GM18907 (cell line): ENCODE measurements at regions not wholly inside any gene's neighbourhood (a gene's known extent, or its start where the extent isn't known, plus 50 kb on each side); places are given as distances from the start of the nearest gene placed in this dataset.
A peak's percentile ranks its signal among the peaks of the same experiment; 100 is the strongest.
"Not testable (repeated sequence)": the region's sequence is repeated elsewhere in the genome, so short reads cannot be mapped to it uniquely, and the experiment has no call there.

Experiments used
- ATAC-seq: cut with Tn5 transposase; IDR thresholded peaks from one replicate; pipeline ENCODE4 v1.9.1; 2021; ENCODE audit warnings: mild to moderate bottlenecking, moderate library complexity; ENCODE audit not compliant: unreplicated experiment

DNA sequence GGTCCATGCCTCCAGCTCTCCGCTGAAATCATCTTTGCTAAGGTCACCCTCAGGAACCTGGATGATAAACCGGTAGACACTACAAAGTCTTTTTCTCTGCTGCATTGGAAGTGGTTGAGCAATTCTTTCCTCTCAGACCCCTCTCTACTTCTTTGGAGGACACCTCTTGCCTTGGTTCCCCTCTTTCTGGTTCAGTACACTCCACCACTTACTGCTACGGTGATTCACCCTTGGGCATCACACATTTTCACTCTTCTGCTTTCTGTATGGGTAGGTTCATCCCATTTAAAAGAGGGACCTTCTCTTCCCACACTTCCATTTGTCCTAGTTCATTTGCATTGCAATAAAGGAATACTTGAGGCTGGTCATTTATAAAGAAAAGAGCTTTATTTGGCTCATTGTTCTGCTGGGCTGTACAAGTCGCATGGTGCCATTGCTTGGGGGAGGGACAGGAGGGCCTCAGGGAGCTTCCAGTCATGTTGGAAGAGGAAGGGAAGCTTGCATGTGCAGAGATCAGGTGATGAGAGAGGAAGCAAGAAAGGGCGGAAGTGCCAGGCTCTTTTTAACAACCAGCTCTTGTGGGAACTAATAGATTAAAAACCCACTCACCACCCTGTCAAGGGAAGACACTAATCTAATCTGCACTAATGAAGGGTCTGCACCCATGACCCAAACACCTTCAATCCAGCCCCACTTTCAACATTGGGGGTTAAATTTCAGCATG is 149.7 kb upstream of the TMEM170B start:
- ATAC-seq = no peak

GRCh38 chr6:11386726-11387125 is 150.8 kb upstream of the TMEM170B start:
- no peak for ATAC-seq

GRCh38 chr6:11386323-11386722 is 151.2 kb upstream of the TMEM170B start:
- peak; percentile 69 for ATAC-seq

DNA sequence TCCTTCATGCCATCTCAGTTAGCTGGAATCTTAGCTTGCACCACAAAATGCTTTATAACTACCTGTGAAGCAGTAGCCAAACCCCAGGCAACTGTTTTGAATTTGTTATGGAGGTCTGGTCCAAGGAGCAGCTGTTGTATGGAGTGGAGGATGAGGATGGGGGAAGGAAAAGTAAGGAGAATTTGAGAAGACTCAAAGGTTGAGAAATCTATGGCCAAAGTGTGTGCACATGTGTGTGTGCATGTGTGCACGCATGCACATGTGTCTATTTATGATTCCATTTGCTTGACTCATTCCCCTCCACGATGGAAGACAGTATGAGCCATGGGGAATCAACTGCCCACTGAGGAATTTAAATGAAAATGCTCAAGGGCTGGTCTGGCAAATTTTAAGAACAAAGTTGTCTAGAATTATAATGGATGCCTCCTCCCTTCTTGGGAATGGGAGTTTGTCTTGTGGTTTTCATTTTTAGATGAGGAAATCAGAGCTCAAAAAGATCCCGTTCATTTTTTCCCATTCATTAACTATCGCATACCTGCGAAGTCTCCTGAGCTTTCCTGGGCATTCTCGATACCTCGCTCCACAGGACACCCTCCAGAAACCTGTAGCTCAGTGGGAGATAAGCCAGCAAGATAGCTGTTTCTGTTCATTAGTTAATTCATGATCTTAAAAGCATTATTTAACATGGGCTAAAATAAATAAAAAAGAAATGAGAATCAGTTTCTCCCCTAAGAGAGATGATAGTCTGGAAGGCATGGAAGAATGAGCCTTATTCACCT is 152.3 kb upstream of the NEDD9 start:
- ATAC-seq = no peak

GRCh38 chr6:11381801-11382513 is 149.5 kb upstream of the NEDD9 start:
- peak; percentile 81 for ATAC-seq

GRCh38 chr6:11380969-11381744 is 148.7 kb upstream of the NEDD9 start:
- ATAC-seq = no peak

DNA sequence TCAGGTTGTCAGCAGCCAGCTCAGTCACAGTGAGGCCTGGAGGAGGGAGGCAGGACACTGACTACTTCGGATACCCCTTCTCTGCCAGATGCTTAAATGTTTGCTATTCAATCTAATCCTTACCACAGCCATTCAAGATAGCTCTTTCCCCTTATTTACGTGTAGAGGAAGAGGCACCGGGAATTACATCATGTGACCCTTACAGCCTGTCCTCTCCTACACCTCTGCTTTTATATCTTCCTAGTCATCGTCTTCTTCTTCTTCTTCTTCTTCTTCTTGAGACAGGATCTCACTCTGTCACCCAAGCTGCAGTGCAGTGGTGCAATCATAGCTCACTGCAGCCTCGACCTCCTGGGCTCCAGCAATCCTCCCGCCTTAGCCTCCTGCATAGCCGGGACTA is 148.1 kb upstream of the NEDD9 start:
- no peak for ATAC-seq

- ATAC-seq = no peak
These were observed 147.3 kb upstream of the NEDD9 start for GRCh38 chr6:11379805-11380204.

DNA sequence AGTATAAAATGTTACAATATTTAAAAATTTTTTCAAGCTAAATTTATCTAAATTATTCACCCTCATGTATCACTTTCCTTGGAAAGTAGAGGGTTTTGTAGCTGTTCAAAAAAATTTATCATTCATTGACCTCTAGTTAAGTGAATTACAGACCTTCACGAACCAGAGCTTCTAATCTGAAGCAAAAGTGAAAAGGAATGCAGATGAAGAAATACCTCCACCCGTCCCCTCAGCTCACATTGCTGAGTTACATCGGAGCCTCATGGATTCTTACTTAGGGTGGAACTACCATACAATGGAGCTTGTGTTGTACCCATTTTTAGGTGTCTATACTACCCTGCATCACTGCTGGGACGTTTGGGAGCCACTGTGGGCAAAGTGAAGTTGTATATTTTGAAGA is 146.2 kb upstream of the NEDD9 start:
- no peak for ATAC-seq

- ATAC-seq = peak; percentile 88
These were observed 141.9 kb upstream of the NEDD9 start for GRCh38 chr6:11374036-11375010.

- ATAC-seq = no peak
These were observed 140.7 kb upstream of the NEDD9 start for GRCh38 chr6:11373208-11373607.

DNA sequence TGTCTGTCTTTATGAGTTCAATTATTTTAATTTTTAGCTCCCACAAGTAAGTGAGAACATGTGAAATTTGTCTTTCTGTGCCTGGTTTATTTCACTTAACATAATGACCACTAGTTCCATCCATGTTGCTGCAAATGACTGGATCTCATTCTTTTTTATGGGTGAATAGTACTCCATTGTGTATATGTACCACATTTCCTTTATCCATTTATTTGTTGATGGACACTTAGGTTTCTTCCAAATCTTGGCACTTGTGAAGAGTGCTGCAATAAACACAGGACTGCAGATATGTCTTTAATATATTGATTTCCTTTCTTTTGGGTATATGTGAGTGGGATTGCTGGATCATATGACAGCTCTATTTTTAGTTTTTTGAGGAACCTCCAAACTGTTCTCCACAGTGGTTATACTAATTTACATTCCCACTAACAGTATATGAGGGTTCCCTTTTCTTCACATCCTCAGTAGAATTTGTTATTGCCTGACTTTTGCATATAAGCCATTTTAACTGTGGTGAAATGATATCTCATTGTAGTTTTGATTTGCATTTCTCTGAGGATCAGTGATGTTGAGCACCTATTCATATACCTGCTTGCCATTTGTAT is 139.8 kb upstream of the NEDD9 start:
- ATAC-seq = not testable (repeated sequence)

DNA sequence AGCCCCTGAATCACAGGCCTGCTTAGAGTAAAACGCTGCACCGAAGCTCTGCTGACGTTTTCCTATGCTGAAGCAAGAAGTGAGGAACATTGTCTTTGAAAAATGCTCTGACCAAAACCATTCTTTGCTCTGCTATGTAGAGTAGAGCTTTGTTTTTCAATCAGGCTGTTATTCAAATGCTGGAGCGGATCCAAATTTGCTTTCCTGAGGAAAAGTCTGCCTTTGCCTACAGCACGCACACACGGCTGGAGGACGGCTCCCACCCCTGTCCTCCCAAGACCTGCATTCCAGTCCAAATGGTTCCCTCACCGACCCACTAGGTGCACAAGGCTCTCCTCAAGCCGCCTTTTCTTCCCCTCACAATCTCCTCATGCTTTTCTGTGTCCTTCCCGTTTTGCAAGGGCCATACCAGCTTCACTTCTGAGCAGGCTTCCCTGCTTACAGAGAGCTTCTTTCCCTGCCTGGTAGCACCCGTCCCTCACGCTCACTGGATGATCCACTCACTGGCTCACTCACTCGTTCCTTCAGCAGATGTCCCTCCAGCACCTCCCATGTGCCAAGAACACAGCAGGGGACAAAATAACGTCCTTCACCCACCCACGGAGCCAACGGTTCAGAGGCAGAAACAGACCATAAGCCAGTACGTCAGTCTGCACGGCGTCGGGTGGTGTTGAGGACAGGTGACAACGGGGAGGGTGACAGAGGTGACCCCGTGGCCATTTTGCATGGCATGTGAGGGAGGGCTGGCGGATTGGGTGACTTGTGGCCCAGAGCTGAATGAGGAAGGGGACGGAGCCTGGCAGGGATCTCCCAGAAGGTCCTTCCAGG is 137.9 kb upstream of the NEDD9 start:
- ATAC-seq = no peak

DNA sequence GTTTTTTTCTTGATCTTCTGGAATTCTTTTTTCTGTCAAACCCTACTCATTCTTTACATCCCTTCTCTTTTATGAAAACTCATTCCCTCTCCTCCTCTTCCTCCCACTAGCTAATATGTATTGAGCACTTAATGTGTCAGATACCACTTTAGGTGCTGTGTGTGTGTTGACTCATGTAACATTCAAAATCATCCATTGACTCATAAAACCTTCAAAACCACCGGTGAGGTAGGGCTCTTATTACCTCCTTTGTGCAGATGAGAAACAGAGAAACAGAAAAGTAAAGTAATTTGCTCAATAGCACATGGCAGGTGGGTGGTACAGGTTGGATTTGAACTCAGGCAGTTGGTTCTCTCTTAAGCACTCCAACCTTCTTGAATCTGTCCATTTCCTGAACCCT is 136.3 kb upstream of the NEDD9 start:
- ATAC-seq = peak; percentile 37

DNA sequence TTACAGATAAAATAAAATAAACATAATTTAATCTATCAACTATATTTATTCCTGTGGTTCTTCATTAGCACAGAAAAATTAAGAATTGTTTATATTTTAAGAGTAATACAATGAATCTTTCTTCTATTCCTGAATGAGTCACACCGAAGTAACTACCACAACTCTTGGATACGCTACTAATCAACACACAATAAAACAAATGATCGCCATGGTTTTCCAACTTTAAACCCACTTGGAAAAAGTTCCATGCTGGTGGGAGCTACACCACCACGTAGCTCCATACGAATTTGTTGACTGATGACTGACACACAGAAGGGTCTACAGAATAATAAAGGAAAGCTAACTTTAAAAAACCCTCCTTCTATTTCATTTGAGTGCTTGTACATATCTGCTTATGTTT is 135.8 kb upstream of the NEDD9 start:
- ATAC-seq = no peak

- ATAC-seq = no peak
These were observed 135.3 kb upstream of the NEDD9 start for GRCh38 chr6:11367638-11368199.

DNA sequence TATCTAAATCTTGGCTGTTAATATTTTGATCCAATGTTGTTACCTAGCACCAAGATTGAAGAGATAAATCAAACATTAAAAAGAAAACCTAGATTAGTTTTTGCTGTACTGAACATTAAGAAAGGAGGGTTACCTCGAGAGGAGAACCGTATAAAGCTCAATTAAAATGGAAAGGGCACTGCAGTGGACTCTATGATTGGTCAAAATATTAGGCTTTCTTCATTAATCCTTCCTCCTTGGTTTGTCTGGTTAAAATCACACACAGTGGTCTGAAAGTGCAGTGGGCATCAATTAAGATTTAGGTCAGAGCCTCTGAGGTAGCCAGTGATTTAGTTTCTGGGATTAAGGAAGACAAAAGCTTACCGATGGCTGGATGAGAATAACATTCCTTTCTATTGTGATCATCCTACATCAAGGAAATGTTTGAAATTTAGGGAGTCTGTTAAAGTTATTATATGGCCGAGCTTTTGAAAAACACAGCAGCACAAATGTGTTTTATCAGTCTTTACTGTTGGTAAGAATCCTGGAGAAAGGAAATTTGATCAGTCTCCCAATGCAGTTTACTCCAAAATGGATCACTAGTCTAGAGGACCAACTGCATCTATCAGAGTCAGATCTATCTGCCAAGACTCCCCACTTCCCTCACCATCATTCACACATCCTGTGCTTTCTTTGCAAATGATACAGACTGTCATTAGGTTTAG is 134.6 kb upstream of the NEDD9 start:
- ATAC-seq = no peak
